ENCODE measurements at regions not wholly inside any gene's neighbourhood (a gene's known extent, or its start where the extent isn't known, plus 50 kb on each side); places are given as distances from the start of the nearest gene placed in this dataset.

DNA sequence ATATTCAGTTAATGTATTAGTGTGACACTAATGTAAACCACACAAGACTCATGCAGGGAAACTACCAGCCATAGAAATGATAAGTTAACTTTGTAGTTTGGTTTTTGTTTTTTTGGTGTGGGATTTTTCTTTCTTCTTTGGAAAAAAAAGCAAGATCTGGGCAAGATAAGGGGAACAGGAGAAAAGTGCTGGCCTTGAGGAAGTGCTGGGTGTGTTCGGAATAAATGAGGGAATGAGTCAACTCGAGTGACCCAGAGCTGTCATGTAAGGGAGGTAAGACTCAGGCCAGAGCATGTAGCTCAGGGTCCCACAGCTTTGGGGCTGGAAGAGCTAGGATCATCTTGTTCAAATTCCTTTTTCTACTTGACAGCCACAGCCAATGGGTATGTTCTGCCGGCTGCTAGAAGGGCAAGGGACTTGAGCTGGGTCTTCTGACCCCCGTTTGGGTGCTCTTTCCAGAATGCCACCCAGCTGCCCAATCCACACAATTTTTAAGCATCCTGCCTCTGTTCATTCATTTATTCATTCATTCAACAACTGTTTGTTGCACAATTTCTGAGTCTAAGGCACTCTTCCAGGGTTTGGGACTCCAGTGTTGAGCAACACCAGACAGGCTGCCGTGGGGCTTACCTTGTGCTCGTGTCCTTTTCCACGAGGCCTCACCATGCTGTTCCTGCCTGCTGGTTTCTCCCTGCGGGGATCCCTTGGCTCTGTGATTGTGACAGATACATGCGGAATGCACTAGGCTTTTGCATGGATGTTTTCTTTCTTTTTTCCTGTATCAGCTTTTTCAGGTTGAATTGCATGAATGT is 54.5 kb downstream of the CLDN34 start:
- no peak for DNase-seq (ENCODE audit: low read depth in 2 of 2)

GRCh38 chrX:10022273-10022541 is 55.0 kb downstream of the CLDN34 start:
- DNase-seq (ENCODE audit: low read depth in 2 of 2) = no peak

- DNase-seq (ENCODE audit: low read depth in 2 of 2) = no peak
These were observed 55.6 kb downstream of the CLDN34 start for GRCh38 chrX:10022580-10023245.

GRCh38 chrX:10023821-10024220 is 56.7 kb downstream of the CLDN34 start:
- no peak for DNase-seq (ENCODE audit: low read depth in 2 of 2)

- no peak for DNase-seq (ENCODE audit: low read depth in 2 of 2)
These were observed 58.8 kb downstream of the CLDN34 start for GRCh38 chrX:10025742-10026493.

GRCh38 chrX:10028283-10029104 is 61.3 kb downstream of the CLDN34 start:
- DNase-seq (ENCODE audit: low read depth in 2 of 2) = no peak

DNA sequence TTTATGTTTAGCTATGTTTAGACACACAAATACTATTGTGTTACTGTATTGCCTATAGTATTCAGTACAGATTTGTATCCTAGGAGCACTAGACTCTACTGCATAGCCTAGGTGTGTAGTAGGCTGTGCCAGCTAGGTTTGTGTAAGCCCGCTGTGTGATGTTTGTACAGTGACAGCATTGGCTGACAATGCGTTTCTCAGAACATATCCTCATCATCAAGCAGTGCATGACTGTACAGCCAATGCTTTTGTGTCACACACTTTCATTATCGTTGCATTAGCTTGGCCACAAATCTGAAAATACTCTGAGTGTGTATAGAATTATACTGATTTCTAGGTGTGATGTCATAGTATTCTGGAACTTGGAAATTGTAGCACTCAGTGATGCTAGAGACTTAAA is 63.4 kb downstream of the CLDN34 start:
- DNase-seq (ENCODE audit: low read depth in 2 of 2) = no peak

GRCh38 chrX:10031746-10032145 is 64.6 kb downstream of the CLDN34 start:
- no peak for DNase-seq (ENCODE audit: low read depth in 2 of 2)

DNA sequence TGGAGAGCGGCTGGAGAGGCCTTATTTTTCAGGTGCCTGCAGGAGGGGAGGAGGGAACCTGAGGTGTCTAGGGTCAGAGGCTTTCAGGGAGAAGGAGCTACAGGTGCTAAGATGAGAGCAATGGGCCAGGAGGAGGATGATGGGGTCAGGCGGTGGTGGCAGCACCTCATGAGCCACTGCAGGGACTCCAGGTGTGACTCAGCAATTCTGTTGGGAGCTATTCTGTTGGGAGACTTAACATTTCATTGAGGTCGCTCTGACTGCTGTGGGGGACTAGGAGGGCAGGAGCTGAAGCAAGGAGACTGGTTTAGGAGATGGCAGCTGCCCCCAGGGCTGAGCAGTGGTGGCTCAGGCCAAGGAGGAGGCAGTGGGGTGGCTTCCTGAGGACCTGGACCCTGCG is 65.0 kb downstream of the CLDN34 start:
- DNase-seq (ENCODE audit: low read depth in 2 of 2) = no peak

DNA sequence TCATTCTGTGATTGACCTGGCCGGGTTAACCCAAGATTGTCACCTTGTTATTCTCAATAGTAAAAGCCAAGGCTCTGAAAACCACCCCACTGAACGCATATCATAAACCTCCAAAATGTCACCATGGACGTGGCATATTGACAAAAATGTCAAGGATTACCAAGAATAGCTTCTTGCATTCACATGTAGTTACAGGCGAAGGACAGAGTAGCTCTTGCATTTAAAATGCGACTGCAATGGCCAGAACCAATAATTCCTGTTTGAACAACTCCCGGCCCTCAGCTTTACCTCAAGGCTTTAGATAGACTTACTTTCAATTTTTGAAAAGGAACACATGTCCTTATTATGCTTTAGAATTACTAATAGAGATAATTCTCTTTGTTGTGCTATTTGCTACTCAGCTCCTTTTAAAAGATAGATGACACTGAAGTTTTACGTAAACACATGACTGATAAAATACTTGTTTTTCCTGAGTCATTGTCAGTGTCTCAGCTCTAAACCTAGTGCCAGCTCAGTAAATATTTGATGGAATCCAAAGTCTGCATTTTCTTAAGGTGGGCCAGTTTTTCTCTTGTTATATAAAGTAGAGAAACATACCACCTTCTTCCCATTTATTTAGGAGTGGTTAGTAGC is 66.3 kb downstream of the CLDN34 start:
- DNase-seq (ENCODE audit: low read depth in 2 of 2) = no peak

DNA sequence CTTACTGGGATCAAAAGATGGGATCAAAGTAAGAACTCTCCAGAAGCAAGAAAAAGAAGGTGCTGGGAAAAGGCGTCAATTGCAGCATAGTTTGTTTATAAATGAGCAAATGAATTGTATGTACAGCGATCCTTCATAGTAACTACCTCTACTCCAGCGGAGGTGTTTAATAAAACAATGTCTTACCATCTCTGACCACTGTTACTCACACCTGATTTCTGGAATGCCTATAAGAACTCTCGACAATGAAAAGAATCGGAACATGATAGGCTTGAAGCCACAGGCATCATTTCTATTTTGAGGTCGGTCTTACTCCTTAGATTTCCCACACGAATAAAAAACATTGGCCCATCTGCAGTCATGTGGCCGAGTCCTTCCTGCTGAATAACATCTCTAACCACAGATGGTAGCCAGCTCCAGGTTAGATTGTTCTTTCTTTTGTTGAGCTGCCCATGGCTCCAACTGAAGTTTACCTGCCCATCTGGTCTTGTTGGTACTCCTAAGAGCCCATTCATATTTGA is 67.6 kb downstream of the CLDN34 start:
- DNase-seq (ENCODE audit: low read depth in 2 of 2) = no peak

- DNase-seq (ENCODE audit: low read depth in 2 of 2) = no peak
These were observed 71.4 kb downstream of the CLDN34 start for GRCh38 chrX:10038585-10038984.

DNA sequence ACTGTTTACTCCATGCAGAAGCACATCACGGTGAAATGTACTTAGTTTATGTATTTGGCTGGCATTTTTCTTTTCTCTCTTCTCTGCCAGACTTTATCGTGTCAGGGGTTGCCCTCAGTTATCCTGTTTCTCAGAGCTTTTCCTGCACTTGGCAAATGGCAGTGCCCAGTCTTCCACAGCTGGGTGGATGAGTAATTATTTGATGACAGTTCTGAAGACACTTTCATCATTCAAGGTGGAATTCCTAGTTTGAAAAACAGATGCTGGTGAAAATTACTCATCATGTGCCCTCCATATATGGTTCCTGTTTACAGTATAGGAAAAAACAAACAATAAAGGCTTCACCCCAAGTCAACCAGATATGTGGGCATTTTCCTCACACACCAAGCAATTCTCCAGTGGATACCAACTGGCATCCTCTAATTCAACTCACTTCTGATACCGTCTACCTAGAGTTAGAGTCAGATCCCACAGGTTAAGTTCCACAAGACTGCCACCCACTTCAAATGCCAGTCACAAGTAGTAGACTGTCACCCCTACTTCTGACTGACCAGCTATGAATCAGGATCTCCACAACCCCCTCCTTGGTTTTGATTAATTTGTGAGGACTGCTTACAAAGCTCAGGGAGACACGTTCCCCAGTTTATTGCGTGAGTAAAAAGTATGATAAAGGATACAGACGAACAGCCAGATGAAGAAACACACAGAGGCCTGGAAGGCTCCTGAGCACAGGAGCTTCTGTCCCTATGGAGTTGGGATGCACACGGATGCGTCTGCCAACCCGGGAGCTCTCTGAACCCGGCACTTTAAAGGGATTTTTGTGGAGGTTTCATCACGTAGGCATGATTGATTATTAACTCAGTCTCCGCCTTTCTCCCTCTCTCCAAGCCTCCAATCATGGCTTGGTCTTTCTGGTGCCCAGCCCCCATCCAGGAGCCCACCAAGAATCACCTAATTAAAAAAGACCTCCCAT is 72.9 kb downstream of the CLDN34 start:
- DNase-seq (ENCODE audit: low read depth in 2 of 2) = no peak

GRCh38 chrX:10040961-10041360 is 73.8 kb downstream of the CLDN34 start:
- DNase-seq (ENCODE audit: low read depth in 2 of 2) = no peak

- no peak for DNase-seq (ENCODE audit: low read depth in 2 of 2)
These were observed 74.2 kb downstream of the CLDN34 start for GRCh38 chrX:10041383-10041782.

DNA sequence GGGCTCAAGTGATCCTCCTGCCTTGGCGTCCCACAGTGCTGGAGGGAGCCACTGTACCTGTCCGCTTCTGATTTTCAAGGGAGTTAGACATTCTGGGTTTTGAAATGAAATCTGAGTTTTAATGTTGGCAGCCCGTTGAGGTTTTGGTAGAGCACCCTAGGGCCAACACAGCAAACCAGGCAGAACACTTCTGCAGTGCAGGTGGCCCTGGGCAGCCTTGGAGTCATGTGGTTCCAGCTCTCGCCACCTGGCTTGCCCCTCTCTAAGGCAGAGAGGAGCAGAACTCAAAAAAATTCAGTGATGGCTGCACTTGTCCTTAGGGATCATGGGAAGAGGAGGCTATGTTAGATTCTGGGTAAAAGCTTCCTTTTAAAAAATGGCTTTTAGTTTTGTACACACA is 74.9 kb downstream of the CLDN34 start:
- no peak for DNase-seq (ENCODE audit: low read depth in 2 of 2)

DNA sequence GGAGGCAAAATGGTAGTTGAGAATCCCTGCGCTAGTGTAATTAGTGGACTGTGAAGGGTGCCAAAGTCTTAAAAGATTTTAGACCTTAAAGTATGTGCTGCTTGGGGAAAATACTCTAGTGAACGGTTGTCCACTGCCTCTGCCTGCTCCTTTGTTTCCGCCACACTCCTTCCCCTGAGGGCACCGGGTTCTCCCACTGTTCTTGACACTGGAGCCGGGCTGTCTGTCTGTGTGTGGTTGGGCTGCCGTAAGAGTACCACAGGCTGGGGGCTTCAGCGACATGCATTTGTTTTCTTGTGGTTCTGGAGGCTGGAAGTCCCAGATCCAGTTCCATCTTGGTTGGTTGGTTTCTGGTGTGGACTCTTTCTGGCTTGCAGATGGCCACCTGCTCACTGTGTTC is 76.2 kb downstream of the CLDN34 start:
- no peak for DNase-seq (ENCODE audit: low read depth in 2 of 2)

DNA sequence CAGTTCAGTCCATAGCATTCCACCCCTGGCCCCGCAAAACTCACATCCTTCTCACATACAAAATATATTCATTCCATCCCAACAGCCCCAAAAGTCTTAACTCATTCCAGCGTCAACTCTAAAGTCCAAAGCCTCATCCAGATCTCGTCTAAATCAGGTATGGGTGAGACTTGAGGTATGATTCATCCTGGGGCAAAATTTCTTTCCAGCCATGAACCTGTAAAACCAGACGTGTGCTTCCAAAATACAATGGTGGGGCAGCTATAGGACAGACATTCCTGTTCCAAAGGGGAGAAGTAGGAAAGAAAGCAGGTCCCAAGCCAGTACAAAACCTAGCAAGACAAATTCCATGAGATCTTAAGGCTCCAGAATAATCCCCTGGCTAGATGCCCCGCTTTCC is 76.9 kb downstream of the CLDN34 start:
- DNase-seq (ENCODE audit: low read depth in 2 of 2) = no peak

DNA sequence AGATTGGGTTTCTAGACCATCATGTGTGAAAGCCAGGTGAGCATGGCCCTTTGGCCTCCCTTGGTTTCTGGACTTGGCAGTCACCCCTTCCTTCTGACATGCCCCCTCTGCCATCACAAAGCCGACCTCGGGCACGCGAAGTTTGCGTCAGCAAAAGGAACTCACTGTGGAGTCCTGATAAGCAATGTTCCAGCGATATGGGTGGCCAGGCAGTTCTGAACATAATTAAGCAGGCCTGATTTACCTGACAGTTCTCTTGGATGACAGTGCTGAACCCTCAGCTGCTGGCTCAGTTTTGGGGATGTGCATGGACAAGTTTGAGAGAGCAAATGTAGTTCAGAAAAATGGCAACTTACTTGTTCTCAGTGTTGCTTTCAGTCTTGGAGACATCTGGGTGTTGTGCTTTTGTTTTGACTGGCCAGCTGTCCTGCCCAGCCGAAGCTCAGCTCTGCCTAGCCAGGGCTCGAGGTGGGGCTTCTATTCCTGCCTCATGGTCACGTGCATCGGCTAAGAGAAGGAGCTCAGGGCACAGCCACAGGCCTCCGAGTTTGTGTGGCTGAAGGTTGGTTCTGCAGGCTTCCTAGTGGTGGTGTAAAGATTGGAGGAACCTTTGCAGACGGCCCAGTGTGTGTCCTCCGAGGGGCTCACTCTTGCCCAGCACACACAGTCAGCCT is 78.3 kb downstream of the CLDN34 start:
- no peak for DNase-seq (ENCODE audit: low read depth in 2 of 2)

DNA sequence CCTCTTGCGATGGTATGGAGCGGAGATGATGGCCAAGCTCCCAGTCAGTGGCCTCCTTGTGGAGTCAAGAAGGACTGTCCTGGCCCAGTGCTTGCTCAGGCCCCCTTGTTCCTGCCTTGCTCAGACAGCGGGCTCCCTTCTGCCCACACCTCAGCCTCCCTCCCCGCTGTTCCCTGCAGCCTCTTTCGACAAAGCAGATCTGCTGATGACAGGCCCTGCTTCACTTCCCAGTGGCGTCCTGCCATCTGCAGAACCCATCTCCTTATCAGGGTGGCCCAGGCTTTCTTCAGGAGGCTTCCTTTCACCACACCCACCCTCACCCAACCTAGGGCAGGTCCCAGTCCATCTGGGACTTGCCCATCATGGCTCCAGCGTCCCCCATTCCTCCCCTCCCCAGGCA is 80.0 kb downstream of the CLDN34 start:
- DNase-seq (ENCODE audit: low read depth in 2 of 2) = no peak
